Uterus (tissue), 3 donors: ENCODE measurements at regions not wholly inside any gene's neighbourhood (a gene's known extent, or its start where the extent isn't known, plus 50 kb on each side); places are given as distances from the start of the nearest gene placed in this dataset.

Experiments
- DNase-seq, 2 donors: peaks; one replicate each; pipeline ENCODE4 v3.0.0-alpha.2; 2019 to 2020
- H3K27ac ChIP-seq, 2 donors: fragments of 200-600 bp; sonication (generic); 1 replicate in 1 of 2; 2 replicates in 1 of 2; pipeline ENCODE4 v1.5.1; 2016 to 2018
- H3K27me3 ChIP-seq, 2 donors: fragments of 200-600 bp; sonication (generic); one replicate each; pipeline ENCODE4 v1.5.1; 2018 to 2019; ENCODE audit warnings: control low read depth in 1 of 2
- H3K36me3 ChIP-seq, 2 donors: fragments of 200-600 bp; sonication (generic); one replicate each; pipeline ENCODE4 v1.5.1; 2019; ENCODE audit warnings: control low read depth in 1 of 2
- H3K4me1 ChIP-seq, 2 donors: fragments of 200-600 bp; sonication (generic); one replicate each; pipeline ENCODE4 v1.5.1; 2018 to 2019; ENCODE audit warnings: control low read depth in 1 of 2
- H3K4me3 ChIP-seq, 2 donors: fragments of 200-600 bp; sonication (generic); 1 replicate in 1 of 2; 2 replicates in 1 of 2; pipeline ENCODE4 v1.5.1; 2018 to 2019; ENCODE audit warnings: mild to moderate bottlenecking in 1 of 2
- H3K9me3 ChIP-seq, 2 donors: fragments of 200-600 bp; sonication (generic); one replicate each; pipeline ENCODE4 v1.5.1; 2019; ENCODE audit warnings: control low read depth in 1 of 2
- POLR2A ChIP-seq, 2 donors: fragments of 450-650 bp; IDR thresholded peaks; one replicate each; pipeline ENCODE4 v1.6.1; 2016; ENCODE audit warnings: antibody characterized with exemption in 2 of 2, mild to moderate bottlenecking in 1 of 2, moderate library complexity in 1 of 2
- intact Hi-C: fragments of 100-400 bp; cut with DNase I; formaldehyde crosslinking; loops from one replicate; pipeline ENCODE4 v1.15.1; 2023; ENCODE audit warnings: low total_unique reads
- TF ChIP-seq, protein P1 (sequence below), 4 experiments: fragments of 200-600 bp in 2 of 4; fragments of 450-650 bp in 2 of 4; sonication (generic) in 2 of 4; IDR thresholded peaks; one replicate each; pipeline ENCODE4 v1.5.1; 2016 to 2019; ENCODE audit warnings: antibody characterized with exemption in 4 of 4, mild to moderate bottlenecking in 2 of 4, moderate library complexity in 1 of 4
- donor health status: DM: yes; HTN: yes; CAD: no.

GRCh38 chr6:95693108-95693507, 115.8 kb downstream of the MANEA start:
- intact Hi-C loops: no loop called here
- Histone ChIP-seq H3K27me3 (no peaks in the 10 kb centered on the region), H3K27ac (no peak overlapping the region), H3K4me3 (no peak overlapping the region), H3K4me1 (no peaks in the 10 kb centered on the region), H3K36me3 (no peaks in the 10 kb centered on the region), H3K9me3 (no peaks in the 10 kb centered on the region)
- no peak for TF ChIP-seq POLR2A (IDR thresholded peaks at IDR 0.05)
- TF ChIP-seq, protein P1, sequence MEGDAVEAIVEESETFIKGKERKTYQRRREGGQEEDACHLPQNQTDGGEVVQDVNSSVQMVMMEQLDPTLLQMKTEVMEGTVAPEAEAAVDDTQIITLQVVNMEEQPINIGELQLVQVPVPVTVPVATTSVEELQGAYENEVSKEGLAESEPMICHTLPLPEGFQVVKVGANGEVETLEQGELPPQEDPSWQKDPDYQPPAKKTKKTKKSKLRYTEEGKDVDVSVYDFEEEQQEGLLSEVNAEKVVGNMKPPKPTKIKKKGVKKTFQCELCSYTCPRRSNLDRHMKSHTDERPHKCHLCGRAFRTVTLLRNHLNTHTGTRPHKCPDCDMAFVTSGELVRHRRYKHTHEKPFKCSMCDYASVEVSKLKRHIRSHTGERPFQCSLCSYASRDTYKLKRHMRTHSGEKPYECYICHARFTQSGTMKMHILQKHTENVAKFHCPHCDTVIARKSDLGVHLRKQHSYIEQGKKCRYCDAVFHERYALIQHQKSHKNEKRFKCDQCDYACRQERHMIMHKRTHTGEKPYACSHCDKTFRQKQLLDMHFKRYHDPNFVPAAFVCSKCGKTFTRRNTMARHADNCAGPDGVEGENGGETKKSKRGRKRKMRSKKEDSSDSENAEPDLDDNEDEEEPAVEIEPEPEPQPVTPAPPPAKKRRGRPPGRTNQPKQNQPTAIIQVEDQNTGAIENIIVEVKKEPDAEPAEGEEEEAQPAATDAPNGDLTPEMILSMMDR (IDR thresholded peaks at IDR 0.05): no peak
- DNase-seq: no peak

- H3K4me1 ChIP-seq: no peaks in the 10 kb centered on the region
- no peak for TF ChIP-seq POLR2A (IDR thresholded peaks at IDR 0.05)
- TF ChIP-seq, protein P1 (IDR thresholded peaks at IDR 0.05): no peak
- DNase-seq: no peak
- H3K9me3 ChIP-seq: no peaks in the 10 kb centered on the region
- no peaks in the 10 kb centered on the region for H3K27me3 ChIP-seq
- no peak overlapping the region for H3K4me3 ChIP-seq
- no peak overlapping the region for H3K27ac ChIP-seq
- no peaks in the 10 kb centered on the region for H3K36me3 ChIP-seq
- intact Hi-C loops: no loop called here
Measured at GRCh38 chr6:95698271-95698670, 120.9 kb downstream of the MANEA start.

DNA sequence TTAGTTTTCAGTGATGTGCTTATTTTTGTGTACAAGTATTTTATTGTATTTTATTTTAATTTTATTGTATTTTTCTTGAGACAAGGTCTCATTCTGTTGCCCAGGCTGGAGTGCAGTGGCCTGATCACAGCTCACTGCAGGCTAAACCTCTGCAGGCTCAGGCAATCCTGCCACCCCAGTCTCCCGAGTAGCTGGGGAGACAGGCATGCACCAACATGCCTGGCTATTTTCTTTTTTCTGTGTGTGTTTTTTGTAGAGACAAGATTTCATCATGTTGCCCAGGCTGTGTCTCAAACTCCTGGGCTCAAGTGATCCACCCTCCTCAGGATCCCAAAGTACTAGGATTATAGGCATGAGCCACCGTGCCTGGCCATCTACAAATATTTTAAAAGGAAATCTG, 146.3 kb downstream of the MANEA start:
- no peaks in the 10 kb centered on the region for H3K4me1 ChIP-seq
- DNase-seq: no peak
- H3K9me3 ChIP-seq: no peaks in the 10 kb centered on the region
- H3K36me3 ChIP-seq: no peaks in the 10 kb centered on the region
- no peaks in the 10 kb centered on the region for H3K27me3 ChIP-seq
- intact Hi-C loops: loop anchor here (10.0 kb wide), 1 partner anchor 369 kb away; no protein-coding TSS in a partner anchor
- H3K27ac ChIP-seq: no peak overlapping the region
- TF ChIP-seq, protein P1 (IDR thresholded peaks at IDR 0.05): no peak
- TF ChIP-seq POLR2A (IDR thresholded peaks at IDR 0.05): no peak
- H3K4me3 ChIP-seq: no peak overlapping the region

- no peak overlapping the region for H3K4me3 ChIP-seq
- H3K4me1 ChIP-seq: no peaks in the 10 kb centered on the region
- H3K27me3 ChIP-seq: no peaks in the 10 kb centered on the region
- TF ChIP-seq, protein P1 (IDR thresholded peaks at IDR 0.05): no peak
- no peak for TF ChIP-seq POLR2A (IDR thresholded peaks at IDR 0.05)
- intact Hi-C loops: loop anchor here (10.0 kb wide), 1 partner anchor 371 kb away; no protein-coding TSS in a partner anchor
- H3K27ac ChIP-seq: no peak overlapping the region
- DNase-seq: no peak
- H3K36me3 ChIP-seq: no peaks in the 10 kb centered on the region
- H3K9me3 ChIP-seq: no peaks in the 10 kb centered on the region
Measured at GRCh38 chr6:95725344-95725743, 148.0 kb downstream of the MANEA start.

GRCh38 chr6:95740157-95740556, 162.8 kb downstream of the MANEA start:
- Histone ChIP-seq H3K4me1 (no peaks in the 10 kb centered on the region), H3K36me3 (no peaks in the 10 kb centered on the region), H3K27ac (no peak overlapping the region), H3K4me3 (no peak overlapping the region), H3K9me3 (no peaks in the 10 kb centered on the region), H3K27me3 (no peaks in the 10 kb centered on the region)
- TF ChIP-seq, protein P1 (IDR thresholded peaks at IDR 0.05): no peak
- no peak for DNase-seq
- intact Hi-C loops: no loop called here
